NB4 (cell line): ENCODE measurements at regions not wholly inside any gene's neighbourhood (a gene's known extent, or its start where the extent isn't known, plus 50 kb on each side); places are given as distances from the start of the nearest gene placed in this dataset.
A peak's percentile ranks its signal among the peaks of the same experiment; 100 is the strongest.
"Not testable (repeated sequence)": the region's sequence is repeated elsewhere in the genome, so short reads cannot be mapped to it uniquely, and the experiment has no call there.

Source experiments
- DNase-seq: peaks from one replicate; pipeline ENCODE4 v3.0.0; 2010; ENCODE audit warnings: low read depth
- H3K4me3 ChIP-seq: one replicate; pipeline ENCODE4 v1.5.1; 2011; ENCODE audit warnings: mild to moderate bottlenecking, low read depth, low read length, moderate library complexity
- MYC ChIP-seq: IDR thresholded peaks from 2 replicates; pipeline ENCODE4 v1.6.1; 2011; ENCODE audit warnings: low read depth, low read length
- POLR2A ChIP-seq: IDR thresholded peaks from 2 replicates; pipeline ENCODE4 v1.6.1; 2011; ENCODE audit warnings: mild to moderate bottlenecking; ENCODE audit not compliant: insufficient read length; ENCODE audit errors: extremely low read depth
- TF ChIP-seq, protein P1 (sequence below): IDR thresholded peaks from 2 replicates; pipeline ENCODE4 v1.6.1; 2011; ENCODE audit warnings: low read depth, low read length
- TF ChIP-seq, protein P2 (sequence below): IDR thresholded peaks from one replicate; pipeline ENCODE4 v1.5.1; 2012; ENCODE audit warnings: low read depth, low read length

DNA sequence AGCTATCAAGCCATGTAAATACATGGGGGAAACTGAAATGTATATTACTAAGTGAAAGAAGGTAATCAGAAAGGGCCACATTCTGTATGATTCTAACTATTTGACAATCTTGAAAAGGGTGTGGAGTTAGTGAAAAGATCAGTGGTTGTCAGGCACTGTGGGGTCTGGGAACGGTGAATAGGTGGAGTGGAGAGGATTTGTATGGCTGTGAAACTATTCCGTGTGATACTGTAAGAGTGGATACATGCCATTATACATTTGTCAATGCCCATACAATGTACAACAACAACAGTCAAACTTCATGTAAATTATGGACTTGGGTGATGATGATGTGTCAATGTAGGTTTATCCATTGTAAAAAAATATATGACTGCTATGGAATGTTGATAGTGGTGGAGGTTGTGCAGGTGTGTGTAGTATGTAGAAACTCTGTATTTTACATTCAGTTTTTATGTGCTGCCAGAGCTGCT lies 1116.2 kb downstream of the SUCLG1 start:
- no peak for TF ChIP-seq POLR2A
- TF ChIP-seq, protein P1, sequence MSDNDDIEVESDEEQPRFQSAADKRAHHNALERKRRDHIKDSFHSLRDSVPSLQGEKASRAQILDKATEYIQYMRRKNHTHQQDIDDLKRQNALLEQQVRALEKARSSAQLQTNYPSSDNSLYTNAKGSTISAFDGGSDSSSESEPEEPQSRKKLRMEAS: no peak
- TF ChIP-seq MYC: no peak
- TF ChIP-seq, protein P2, sequence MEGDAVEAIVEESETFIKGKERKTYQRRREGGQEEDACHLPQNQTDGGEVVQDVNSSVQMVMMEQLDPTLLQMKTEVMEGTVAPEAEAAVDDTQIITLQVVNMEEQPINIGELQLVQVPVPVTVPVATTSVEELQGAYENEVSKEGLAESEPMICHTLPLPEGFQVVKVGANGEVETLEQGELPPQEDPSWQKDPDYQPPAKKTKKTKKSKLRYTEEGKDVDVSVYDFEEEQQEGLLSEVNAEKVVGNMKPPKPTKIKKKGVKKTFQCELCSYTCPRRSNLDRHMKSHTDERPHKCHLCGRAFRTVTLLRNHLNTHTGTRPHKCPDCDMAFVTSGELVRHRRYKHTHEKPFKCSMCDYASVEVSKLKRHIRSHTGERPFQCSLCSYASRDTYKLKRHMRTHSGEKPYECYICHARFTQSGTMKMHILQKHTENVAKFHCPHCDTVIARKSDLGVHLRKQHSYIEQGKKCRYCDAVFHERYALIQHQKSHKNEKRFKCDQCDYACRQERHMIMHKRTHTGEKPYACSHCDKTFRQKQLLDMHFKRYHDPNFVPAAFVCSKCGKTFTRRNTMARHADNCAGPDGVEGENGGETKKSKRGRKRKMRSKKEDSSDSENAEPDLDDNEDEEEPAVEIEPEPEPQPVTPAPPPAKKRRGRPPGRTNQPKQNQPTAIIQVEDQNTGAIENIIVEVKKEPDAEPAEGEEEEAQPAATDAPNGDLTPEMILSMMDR: no peak
- H3K4me3 ChIP-seq: no peak overlapping the region
- DNase-seq: peak; percentile 12

DNA sequence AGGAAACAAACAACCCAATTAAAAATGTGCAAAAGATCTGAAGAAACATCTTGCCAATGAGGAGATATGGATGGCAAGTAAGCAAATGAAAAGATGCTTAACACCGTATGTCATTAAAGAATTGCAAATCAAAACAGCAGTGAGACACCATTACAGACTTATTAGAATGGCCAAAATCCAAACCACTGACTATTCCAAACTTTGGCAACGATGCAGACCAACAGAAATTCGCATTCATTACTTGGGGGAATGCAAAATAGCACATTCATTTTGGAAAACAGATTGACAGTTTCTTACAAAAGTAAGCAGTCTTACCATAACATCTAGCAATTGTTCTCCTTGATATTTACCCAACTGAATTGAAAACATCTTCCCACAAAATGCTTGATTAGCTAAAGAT lies 1118.7 kb downstream of the SUCLG1 start:
- TF ChIP-seq, protein P2: no peak
- TF ChIP-seq MYC (no peak), POLR2A (no peak)
- TF ChIP-seq, protein P1: no peak
- H3K4me3 ChIP-seq: no peak overlapping the region
- peak; percentile 19 for DNase-seq

DNA sequence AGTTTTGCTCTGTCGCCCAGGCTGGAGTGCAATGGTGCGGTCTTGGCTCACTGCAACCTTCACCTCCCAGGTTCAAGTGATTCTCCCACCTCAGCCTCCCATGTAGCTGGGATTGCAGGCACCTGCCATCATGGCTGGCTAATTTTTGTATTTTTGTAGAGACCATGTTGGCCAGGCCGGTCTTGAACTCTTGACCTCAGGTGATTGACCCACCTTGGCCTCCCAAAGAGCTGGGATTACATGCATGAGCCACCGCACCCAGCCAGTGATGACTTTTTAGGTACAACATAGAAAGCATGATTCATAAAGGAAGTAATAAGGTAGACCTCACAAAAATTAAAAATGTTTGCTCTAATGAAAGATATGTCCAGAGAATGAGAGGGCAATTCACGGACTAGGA lies 1119.1 kb downstream of the SUCLG1 start:
- H3K4me3 ChIP-seq, DNase-seq: not testable (repeated sequence)

DNA sequence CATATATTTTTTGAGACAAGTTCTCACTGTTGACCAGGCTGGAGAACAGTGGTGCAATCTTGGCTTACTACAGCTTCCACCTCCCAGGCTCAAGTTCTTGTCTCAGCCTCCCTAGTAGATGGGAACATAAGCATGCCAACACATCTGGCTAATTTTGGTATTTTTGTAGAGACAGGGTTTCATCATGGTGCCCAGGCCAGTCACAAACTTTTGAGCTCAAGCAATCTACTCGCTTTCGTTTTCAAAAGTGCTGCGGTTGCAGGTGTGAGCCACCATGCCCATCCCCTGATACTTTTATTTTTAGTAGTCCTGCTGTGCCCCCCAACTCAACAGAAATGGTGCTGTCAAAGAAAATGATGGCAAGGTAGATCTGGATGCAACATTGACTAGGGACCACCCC lies 1127.3 kb downstream of the SUCLG1 start:
- no peak for DNase-seq
- no peak overlapping the region for H3K4me3 ChIP-seq
- TF ChIP-seq POLR2A: no peak
- TF ChIP-seq MYC: no peak
- TF ChIP-seq, protein P2: no peak
- TF ChIP-seq, protein P1: no peak

DNA sequence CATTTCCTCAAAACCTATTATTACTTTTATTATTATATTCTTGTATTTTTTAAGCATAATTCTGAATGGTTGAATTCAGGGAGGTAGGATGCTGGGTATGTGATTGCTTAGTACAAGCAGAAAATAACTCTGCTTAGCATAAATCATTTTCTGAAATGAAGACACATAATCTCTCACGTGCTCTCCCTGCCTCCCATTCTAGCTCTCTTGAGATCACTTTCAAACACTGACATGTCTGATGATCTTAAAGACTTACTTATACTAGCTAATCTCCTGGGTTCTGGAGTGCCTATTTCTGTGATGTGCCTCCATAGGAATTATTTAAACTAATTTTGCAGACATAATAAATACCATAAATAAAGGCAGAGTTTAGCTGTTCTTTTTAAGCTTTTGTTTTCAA lies 1136.0 kb downstream of the SUCLG1 start:
- H3K4me3 ChIP-seq: no peak overlapping the region
- DNase-seq: no peak
- TF ChIP-seq, protein P1: no peak
- TF ChIP-seq MYC: no peak
- TF ChIP-seq POLR2A: no peak
- TF ChIP-seq, protein P2: no peak

DNA sequence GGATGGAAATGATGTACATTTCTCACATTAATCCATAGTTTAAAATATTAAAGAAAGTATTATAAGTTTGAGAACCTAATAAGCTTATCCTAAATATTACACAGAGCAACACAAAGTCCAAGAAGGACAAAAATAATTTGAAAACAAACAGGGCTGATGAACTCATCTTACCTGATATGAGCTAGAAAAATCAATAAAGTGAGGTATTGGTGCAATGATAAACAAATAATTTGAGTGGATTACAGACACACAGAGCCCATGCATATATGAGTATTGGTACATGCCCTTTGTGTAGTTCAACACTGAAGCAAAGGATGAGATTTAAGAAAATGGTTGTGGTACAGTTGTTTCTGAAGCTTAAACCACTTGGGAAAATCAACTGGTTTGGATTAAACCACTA lies 1139.0 kb downstream of the SUCLG1 start:
- no peak for DNase-seq
- H3K4me3 ChIP-seq: no peak overlapping the region
- TF ChIP-seq, protein P1: no peak
- TF ChIP-seq POLR2A: no peak
- no peak for TF ChIP-seq MYC
- TF ChIP-seq, protein P2: no peak
